GM11168 (cell line): ENCODE measurements at regions not wholly inside any gene's neighbourhood (a gene's known extent, or its start where the extent isn't known, plus 50 kb on each side); places are given as distances from the start of the nearest gene placed in this dataset.

Source experiments
- in situ Hi-C: fragments of 300-500 bp; cut with MboI; formaldehyde crosslinking; loops from one replicate; pipeline ENCODE4 v1.12.0; 2022; ENCODE audit warnings: low sequenced_read_pairs; ENCODE audit not compliant: unreplicated experiment

DNA sequence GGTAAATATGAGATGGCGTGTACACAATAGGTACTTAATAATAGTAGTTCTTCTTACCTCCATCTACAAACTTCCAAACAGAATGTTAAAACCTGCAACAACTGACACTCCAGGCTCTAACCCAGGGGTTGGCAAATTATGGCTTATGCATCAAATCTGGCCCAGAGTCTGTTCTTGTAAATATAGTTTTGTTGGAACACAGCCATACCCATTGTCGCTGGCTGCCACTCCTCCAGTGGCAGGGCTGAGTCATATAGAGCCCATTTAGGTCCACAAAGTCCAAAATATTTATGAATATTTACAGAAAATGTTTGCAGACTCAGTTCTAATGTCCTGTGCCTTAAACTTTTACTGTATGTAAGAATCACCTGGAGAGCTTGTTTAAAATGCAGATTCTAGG lies 69.9 kb upstream of the BTBD3 start:
- in situ Hi-C loops: no loop called here

DNA sequence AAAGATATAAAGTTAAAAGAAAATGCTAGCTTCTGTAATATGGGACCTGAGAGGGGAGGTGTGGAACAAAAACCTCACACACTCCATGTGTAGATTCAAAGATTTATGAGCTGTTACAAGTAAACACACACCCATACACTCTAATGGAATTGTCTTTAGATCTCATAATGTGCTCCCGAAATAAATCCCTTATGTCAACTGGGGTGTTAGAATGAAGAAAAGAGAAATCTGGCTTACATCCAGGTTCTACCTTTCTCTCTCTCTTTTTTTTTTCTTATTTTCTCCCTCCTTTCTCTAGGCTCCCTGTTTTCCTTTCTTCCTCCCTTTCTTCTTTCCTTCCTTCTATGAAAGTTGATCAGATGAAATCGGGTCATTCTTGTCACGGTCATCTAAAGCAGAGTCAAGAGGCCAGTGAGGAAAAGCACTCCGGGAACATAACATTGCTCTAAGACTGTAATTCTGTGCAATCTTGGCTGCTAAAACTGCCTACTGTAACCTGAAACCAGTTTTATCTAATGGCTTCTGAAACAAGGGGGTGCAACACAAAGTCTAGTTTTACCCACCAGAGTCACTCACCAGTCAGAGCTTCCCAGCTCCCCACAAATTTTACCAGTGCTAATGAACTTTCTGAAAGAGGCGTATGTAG lies 68.3 kb upstream of the BTBD3 start:
- in situ Hi-C loops: no loop called here

DNA sequence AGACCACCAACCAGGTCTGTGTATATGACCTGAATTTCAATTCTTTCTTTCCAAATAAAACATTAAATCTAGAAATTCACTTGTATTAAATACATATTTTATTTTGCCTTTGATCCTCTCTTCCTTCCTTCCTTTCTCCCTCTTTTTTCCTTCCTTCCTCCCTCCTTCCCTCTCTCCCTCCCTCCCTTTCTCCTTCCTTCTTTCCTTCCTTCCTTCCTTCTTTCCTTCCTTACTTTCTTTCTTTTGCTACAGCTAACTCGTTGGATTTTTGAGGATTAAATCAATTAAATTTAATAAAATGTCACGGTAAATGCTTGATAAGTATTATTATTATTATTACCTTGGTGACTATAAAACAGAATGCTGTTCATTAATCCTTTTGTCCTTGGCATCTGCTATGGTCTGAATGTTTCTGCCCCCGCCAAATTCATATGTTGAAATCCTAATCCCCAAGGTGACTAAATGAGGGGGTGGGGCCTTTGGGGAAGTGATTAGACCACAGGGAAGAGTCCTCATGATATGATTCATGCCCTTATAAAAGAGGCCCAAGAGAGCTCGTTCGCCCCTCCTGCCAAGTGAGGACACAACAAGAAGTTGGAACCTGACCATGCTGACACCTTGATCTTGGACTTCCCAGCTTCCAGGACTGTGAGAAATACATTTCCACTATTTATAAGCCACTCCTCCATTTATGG lies 67.6 kb upstream of the BTBD3 start:
- in situ Hi-C loops: no loop called here

DNA sequence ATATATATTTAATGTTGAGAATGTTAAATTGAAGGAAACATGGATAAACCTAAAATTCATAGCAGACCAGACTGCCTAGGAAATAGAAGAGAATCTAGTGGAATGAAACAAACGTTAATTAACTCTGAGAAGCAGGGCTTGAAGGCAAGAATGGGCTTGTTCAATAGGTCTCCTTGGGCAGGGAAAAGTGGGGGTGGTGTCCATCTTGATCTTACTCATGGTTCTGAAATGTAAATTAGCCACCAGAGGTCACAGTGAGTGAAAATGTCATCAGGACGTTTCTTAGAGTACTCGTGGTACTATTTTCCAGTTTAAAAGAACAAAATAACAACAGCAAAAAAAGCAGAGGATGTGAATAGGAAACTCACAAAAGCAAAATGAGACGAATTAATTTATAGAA lies 66.8 kb upstream of the BTBD3 start:
- in situ Hi-C loops: no loop called here

DNA sequence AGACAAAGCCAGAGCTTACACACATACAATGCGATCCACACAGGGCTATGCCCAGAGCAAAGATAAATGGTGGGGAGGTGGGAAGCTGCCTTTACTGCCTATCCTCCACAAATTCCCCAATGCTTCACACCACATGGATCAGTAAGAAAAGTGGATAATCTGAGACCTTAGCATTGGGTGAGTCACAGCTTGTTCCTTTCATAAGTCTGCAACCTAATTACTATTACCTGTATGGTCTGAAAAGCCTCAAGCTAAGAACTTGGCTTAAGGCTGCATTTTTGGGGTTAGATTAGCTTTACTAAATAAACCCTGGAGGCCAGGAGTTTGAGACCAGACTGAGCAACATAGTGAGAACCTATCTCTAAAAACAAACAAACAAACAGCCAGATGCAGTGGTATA lies 66.0 kb upstream of the BTBD3 start:
- in situ Hi-C loops: no loop called here

DNA sequence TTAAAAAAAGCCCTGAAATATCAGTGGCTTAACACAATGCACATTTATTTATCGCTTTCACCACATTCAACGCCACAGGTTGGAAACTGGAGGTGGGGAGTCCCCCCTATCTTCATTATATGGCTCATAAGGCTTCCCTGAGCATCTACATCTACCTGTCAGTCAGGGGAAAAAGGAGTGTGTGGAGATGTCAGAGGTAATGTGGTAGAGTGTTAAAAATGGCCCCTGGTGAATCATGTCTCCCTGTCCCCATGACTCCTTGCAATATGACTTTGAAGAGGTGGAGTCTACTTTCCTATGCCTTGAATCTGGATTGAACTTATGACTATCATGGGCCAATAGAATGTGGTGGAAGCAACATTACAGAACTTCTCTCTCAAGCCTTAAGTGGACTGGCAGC lies 65.5 kb upstream of the BTBD3 start:
- in situ Hi-C loops: no loop called here

DNA sequence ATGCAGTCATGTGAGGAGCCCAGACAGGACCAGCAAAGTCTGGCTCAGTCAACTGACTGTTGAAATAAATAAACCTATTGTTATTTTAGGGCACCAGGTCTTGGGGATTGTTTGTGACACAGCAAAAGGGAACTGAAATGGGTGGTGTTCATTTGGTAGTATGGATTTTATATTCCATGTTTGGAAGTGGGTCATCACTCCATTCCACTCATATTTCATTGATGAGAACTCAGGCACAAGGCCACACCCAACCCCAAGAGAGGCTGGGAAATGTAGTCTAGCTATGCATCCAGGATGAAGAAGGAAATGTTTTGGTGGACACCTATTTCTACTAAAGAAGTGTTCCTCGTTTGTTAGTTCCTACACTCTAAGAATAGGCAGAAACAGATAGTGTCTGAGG lies 64.9 kb upstream of the BTBD3 start:
- in situ Hi-C loops: no loop called here

DNA sequence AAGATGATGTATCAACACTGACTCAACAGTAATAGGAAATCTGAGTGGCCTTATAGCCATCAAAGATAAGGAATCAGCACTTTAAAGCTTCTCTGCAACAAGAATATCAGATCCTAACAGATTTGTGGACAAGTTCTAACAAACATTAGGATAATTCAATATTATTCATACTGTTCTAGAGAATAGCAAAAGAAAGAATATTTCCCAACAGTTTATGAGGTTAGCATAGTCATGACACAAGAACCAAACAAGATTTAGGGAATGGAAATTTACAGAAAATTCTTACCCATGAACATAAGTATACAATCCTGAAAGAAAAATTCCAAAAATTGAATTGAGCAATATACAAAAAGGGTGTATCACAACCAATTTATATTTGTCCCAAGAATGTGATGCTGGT lies 64.3 kb upstream of the BTBD3 start:
- in situ Hi-C loops: no loop called here

DNA sequence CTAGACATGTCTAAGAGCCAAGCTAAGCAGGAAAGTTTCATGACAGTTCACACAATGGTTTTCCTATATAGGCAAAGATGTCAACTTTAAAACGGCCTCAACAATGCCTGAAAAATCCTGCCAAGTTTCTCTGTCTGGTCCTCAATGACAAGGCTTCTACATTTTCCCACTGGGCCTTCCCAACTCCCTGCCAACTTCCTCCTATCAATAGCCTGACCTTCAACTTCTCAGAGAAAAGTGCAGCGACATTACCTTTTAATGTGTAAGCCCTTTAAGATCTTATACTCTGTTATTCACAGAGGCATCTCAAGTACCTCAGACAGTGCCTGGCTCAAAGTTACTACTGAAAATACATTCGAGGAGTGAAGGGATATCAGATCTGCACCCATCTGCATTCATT lies 56.2 kb upstream of the BTBD3 start:
- in situ Hi-C loops: no loop called here

DNA sequence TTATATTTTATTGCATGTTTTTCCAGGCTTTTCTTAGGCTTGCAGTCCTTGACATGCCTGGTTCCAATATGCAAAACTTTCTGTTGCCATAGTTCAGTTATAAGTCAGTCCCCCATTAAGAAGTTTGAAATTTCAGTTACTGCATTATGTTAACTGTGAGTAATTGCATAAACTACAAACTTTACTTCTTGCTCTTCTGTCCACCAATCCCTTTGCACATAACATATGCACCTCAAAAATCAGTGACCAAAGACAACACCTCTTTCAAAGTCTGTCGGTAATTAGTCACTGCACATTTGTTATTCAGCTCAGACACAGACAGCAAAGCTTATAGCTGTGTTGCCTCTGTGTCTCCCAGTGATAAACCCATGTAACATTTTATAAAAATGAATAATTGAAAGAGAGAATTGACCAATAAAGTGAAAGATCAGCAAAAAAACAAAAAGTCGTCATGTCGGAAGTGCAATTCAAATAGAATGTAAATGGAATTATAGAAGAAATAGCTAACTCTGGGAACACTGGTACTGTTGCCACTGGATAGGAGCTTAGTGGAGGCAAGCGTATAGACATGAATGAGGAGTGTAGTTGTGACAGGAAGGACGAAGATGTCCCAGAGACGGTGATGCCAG lies 50.3 kb upstream of the BTBD3 start:
- in situ Hi-C loops: no loop called here
